D721Med (cell line): ENCODE measurements at regions not wholly inside any gene's neighbourhood (a gene's known extent, or its start where the extent isn't known, plus 50 kb on each side); places are given as distances from the start of the nearest gene placed in this dataset.

ENCODE experiments used
- DNase-seq: peaks from one replicate; pipeline ENCODE4 v3.0.0; 2011; ENCODE audit warnings: low spot score; ENCODE audit not compliant: insufficient read length
- FAIRE-seq: peaks from 2 replicates; lab custom pipeline; 2011; peaks lifted over from hg19 to GRCh38; lab: Jason Lieb, UNC
- TF ChIP-seq, protein P1 (sequence below): IDR thresholded peaks from 2 replicates; pipeline ENCODE4 v1.5.1; 2012; ENCODE audit warnings: mild to moderate bottlenecking, control low read depth; ENCODE audit not compliant: insufficient read depth; ENCODE audit errors: missing control alignments

DNA sequence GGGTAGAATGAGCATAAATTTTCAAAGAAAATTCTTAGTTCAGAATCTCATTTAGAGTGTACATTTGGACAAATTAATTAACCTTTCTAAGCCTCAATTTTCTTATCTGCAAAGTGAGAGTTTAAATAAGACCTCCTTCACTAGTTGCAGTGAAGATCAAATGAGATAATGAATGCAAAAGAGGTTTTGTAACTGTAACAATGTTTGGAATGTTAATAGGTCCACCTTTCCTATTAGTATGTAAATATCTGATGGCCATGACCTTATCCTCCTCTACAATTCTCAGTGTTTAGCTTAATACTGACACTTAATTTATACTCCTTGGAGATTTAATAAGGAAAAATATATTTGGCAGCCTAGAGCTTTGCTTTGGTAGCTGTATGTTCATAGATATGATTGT is 138.8 kb downstream of the GABRG1 start:
- FAIRE-seq: no peak
- no peak for DNase-seq
- TF ChIP-seq, protein P1, sequence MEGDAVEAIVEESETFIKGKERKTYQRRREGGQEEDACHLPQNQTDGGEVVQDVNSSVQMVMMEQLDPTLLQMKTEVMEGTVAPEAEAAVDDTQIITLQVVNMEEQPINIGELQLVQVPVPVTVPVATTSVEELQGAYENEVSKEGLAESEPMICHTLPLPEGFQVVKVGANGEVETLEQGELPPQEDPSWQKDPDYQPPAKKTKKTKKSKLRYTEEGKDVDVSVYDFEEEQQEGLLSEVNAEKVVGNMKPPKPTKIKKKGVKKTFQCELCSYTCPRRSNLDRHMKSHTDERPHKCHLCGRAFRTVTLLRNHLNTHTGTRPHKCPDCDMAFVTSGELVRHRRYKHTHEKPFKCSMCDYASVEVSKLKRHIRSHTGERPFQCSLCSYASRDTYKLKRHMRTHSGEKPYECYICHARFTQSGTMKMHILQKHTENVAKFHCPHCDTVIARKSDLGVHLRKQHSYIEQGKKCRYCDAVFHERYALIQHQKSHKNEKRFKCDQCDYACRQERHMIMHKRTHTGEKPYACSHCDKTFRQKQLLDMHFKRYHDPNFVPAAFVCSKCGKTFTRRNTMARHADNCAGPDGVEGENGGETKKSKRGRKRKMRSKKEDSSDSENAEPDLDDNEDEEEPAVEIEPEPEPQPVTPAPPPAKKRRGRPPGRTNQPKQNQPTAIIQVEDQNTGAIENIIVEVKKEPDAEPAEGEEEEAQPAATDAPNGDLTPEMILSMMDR: no peak

DNA sequence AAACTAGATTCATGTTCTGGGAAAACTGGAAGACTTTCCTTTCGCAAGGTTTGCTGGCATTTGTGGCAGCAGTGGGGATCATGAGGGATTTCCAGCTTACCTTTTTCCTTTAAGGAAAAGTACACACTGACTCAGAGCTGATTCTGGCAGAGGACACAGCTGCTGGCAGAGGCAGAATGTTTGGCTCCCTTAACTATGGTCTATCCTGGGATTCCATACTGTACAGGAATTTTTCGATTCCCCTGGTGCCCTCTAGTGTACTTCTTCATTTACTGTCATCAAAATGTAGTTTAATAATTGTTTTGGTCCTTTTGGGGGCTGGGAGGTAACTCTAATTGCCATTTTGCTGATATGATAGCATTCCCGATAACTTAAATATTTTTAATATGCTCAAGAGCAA is 152.7 kb downstream of the GABRG1 start:
- TF ChIP-seq, protein P1: no peak
- no peak for FAIRE-seq
- DNase-seq: no peak

GRCh38 chr4:45957353-45957752 is 166.5 kb downstream of the GABRG1 start:
- no peak for FAIRE-seq
- TF ChIP-seq, protein P1: no peak

GRCh38 chr4:45954276-45954675 is 169.6 kb downstream of the GABRG1 start:
- TF ChIP-seq, protein P1: no peak
- DNase-seq: no peak
- FAIRE-seq: no peak

More at GRCh38 chr4:45957353-45957752, 166.5 kb downstream of the GABRG1 start:
- DNase-seq: no peak

- TF ChIP-seq, protein P1: no peak
- DNase-seq (no peak), FAIRE-seq (no peak)
Observed at GRCh38 chr4:45951153-45951552, 172.7 kb downstream of the GABRG1 start.

- TF ChIP-seq, protein P1: no peak
- FAIRE-seq: no peak
- DNase-seq: no peak
Observed at GRCh38 chr4:45946699-45947098, 177.2 kb downstream of the GABRG1 start.

DNA sequence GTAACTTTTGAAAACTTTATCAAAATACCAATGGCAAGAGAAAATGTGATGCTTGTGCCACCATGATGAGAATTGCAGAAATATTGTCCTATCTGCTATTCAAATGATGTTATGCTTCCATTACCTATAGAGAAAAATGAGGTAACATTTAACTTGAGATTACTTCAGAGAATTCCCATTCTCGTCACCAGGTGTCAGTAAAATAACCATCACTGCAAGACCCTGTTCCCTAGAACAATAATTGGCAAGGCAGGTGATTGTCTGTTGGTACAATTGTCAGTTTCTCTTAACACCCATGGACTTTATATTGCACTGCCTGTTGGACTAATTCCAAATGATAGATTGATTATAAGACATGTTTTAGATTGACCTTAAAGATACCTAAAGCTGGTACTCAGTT is 179.9 kb downstream of the GABRG1 start:
- DNase-seq (no peak), FAIRE-seq (no peak)

More for the DNA sequence above, 179.9 kb downstream of the GABRG1 start:
- TF ChIP-seq, protein P1: peak; percentile 56
